COLO668 (cell line): ENCODE measurements at regions not wholly inside any gene's neighbourhood (a gene's known extent, or its start where the extent isn't known, plus 50 kb on each side); places are given as distances from the start of the nearest gene placed in this dataset.

Experiments used
- DNase-seq: peaks from one replicate; lab custom pipeline; 2025; ENCODE audit not compliant: unreplicated experiment; lab: John Stamatoyannopoulos, UW

DNA sequence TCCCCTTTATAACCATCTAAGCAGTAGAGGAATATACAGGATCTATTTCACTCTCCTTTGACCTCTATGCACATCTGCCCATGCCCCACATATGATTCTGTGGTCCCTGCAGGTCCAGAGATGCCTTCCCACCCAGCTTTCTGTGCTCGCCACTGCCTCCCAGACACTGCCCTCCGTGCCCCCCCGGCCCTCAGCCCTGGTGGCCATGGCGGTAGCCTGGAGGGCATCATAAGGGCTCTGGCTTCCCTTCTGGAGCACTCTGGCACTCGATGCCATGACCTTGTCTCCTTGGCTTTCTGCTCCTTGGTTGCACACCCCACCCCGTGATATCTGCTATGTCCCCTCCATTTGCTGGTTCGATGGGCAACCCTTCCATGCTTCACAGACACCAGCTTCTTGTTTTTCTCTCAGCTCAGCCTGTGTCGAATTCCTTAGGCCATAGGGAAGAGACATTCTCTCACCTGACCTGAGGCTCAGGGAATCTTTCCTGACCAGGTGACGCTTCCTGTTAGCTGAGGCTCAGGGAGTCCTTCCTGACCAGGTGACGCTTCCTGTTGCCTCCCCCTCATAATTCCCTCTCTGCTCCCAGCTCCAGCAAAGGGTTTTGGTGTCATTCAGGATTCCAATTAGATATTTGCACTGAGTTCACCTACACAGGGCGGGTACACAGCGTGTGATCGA, 100.4 kb upstream of the GLI3 start:
- no peak for DNase-seq

DNA sequence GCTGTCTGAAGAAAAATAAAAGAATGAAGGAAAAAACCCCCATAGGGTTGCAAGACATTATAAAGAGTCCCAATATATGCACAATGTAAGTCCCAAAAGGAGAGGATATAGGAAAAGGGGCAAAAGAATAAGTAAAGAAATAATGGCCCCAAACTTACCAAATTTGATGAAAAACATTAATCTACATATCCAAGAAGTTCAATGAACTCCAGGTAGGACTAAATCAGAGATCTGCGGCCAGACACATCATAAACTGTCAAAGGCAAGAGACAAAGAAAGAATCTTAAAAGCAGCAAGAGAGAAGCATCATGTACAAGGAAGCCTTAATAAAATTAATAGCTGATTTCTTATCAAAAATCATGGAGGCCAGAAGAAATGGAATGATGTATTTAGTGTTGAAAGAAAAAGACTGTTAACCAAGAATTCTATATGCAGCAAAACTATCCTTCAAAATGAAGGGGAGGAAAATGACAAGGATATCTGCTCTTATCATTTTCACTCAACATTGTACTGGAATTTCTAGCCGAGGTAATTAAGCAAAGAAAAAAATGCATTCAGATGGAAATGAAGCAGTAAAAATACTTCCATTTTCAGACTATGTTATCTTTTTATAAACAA, 95.7 kb upstream of the GLI3 start:
- DNase-seq: no peak

DNA sequence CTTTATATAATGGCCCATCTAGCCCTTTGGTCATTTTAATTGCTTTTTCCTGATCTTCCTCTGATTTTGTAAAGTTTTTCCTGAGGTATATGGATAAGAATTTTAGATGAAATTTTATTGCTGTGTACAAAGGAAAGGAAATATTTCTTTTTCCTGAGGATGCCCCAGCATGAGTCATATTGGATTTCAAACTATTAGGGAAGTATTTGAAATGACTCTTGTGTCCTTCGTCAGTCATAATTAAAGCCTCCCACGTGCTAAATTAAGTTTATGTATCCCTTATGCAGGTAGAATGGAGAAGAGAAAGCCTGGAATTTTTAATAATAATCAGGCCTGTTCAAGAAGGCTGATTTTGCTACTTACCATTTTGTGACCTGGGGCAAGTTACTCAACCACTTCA, 82.6 kb upstream of the GLI3 start:
- DNase-seq: no peak

DNA sequence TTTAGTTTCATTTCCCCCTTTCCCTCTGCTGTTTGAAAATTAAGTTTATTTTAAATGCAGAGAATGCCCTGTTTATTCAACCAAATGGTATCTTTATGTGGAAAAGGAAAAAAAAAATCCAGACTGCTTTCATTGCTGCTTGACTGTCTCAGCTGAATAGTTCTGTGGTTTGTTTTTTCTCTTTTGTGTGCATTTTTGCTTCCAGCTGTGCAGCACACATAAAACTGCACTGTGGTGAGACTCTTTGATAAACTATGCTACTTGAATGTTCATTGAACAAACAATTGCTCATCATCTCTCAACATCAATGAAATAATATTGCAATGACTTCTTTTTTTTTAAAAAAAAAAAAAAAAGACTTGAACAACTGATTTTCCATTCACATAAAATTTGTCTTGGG, 78.6 kb upstream of the GLI3 start:
- no peak for DNase-seq

DNA sequence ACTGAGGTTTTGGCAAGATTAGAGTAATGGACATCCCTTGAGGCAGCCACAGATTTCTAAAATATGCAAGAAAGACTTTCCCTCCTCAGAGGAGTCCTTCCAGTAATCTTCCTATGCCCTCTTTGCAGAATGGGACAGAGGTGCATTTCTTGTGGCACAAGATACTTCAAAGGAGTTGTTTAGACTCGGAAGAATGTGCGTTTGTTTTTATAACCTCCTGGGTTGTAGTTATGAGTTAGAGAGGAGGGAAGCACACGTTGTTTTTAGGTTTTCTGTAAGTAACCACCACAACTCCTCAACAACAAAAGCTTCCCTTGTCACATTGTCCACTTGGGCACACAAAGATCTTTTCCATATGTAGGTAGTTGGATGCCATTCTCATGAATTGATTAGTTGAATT, 78.1 kb upstream of the GLI3 start:
- DNase-seq: no peak

DNA sequence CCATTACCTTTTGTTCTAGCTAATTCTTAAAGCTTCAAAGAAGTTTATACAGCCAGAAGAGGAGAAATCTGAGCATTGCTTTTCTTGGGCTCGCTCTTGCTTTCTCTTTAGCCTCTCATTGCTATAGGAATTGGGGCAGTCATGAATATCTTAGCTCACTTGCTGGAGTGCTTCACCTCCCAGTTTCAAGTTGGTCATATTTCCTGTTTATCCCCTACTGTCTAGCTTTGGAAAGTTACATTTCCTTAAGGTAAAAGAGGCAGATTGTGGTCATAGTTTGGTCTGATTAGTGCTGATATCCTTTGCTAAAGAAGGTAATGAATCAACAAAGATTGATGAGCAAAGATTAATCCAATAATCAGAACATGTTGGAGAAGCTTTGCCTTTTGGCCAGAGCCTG, 77.7 kb upstream of the GLI3 start:
- DNase-seq: no peak

DNA sequence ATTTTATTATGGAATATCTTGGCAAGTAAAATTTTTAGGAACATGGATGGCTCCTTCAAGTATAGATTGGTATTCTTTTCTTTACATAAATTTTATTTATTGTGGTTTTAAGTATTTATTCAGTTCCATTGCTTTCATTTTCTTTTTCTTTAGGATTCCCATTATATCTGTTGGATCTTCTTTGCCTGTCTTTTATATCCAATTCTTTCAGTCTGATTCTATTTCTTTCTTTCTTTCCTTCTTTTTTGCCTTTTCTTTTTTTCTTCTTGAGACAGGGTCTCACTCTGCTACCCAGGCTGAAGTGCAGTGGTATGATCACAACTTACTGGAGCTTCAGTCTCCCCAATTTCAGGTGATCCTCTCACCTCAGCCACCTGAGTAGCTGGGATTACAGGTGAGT, 74.2 kb upstream of the GLI3 start:
- DNase-seq: no peak

DNA sequence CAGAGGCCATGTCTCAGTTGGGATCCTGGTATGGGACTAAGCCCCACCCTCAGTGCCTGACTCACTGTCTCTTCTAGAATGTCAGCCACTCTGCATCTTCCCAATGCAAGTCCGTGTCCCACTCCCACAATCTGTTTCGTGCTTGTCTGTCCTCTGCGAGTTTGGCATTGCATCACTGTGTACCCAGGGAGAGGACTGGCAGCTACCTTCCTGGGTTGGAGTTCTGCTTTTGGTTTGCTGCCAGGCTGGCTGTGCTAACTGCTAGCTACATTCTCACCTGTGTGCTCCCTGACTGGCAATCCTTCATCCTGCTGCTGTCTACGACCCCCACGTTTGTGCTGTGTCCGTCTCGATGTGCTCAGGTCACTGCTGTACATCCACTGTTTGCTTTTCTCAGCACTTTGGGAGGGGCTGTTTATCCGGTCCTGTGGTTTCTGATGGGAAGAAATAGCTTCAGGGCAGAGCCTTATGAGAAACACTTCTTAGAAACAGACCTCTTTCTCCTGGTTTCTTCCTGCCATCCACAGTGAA, 56.0 kb upstream of the GLI3 start:
- no peak for DNase-seq

DNA sequence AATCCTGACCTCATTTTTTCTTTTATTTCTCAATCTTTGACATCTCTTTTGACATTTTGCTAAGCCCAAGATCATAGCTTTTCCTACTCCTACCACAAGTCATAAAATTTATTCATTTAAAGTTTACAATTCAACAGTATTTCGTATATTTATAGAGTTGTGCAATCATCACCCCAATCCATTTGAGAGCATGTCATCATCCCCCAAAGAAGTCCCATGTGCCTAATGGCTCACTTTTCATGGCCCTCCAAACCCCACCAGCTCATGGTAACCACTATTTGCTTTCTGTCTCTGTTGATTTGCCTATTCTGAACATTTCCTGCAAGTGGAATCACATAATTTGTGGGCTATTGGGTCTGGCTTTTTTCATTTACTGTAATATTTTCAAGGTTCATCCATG, 52.5 kb upstream of the GLI3 start:
- no peak for DNase-seq
